H9 (cell line): ENCODE measurements at regions not wholly inside any gene's neighbourhood (a gene's known extent, or its start where the extent isn't known, plus 50 kb on each side); places are given as distances from the start of the nearest gene placed in this dataset.

Source experiments
- DNase-seq: peaks from one replicate; pipeline ENCODE4 v3.0.0-alpha.2; 2017
- H2AFZ ChIP-seq: one replicate; pipeline ENCODE4 v1.6.1; 2013; ENCODE audit warnings: mild to moderate bottlenecking, low read length, control low read depth, moderate library complexity
- H2AK5ac ChIP-seq: 2 replicates; pipeline ENCODE4 v1.6.1; 2013; ENCODE audit warnings: low read length, control low read depth, mixed read lengths; ENCODE audit not compliant: insufficient read length
- H2BK120ac ChIP-seq: one replicate; pipeline ENCODE4 v1.6.1; 2013; ENCODE audit warnings: low read depth, mild to moderate bottlenecking, low read length, control low read depth, inconsistent platforms; ENCODE audit not compliant: poor library complexity, severe bottlenecking
- H2BK12ac ChIP-seq: 2 replicates; pipeline ENCODE4 v1.6.1; 2013; ENCODE audit warnings: low read length, control low read depth, mixed read lengths, low read depth; ENCODE audit not compliant: insufficient read length
- H2BK15ac ChIP-seq: 2 replicates; pipeline ENCODE4 v1.6.1; 2013; ENCODE audit warnings: low read depth, low read length, control low read depth
- H2BK20ac ChIP-seq: one replicate; pipeline ENCODE4 v1.6.1; 2013; ENCODE audit warnings: low read depth, mild to moderate bottlenecking, low read length, control low read depth, inconsistent platforms; ENCODE audit not compliant: poor library complexity, severe bottlenecking
- H2BK5ac ChIP-seq: 2 replicates; pipeline ENCODE4 v1.6.1; 2013; ENCODE audit warnings: low read length, control low read depth, mixed read lengths; ENCODE audit not compliant: insufficient read length
- H3K14ac ChIP-seq: 2 replicates; pipeline ENCODE4 v1.6.1; 2013; ENCODE audit warnings: low read length, control low read depth; ENCODE audit not compliant: insufficient read depth
- H3K18ac ChIP-seq: 2 replicates; pipeline ENCODE4 v1.6.1; 2013; ENCODE audit warnings: low read depth, mild to moderate bottlenecking, mixed read lengths, low read length, control low read depth; ENCODE audit not compliant: insufficient read length
- H3K23ac ChIP-seq: 2 replicates; pipeline ENCODE4 v1.6.1; 2013; ENCODE audit warnings: low read length, control low read depth, mixed read lengths, low read depth; ENCODE audit not compliant: insufficient read length
- H3K23me2 ChIP-seq: 2 replicates; pipeline ENCODE4 v1.6.1; 2013; ENCODE audit warnings: low read depth, mild to moderate bottlenecking, mixed read lengths, low read length, control low read depth; ENCODE audit not compliant: insufficient read length, poor library complexity, severe bottlenecking
- H3K27ac ChIP-seq: 2 replicates; pipeline ENCODE4 v1.5.1; 2013; ENCODE audit warnings: low read length, control low read depth, mixed read lengths, low read depth; ENCODE audit not compliant: insufficient read length
- H3K27me3 ChIP-seq: 2 replicates; pipeline ENCODE4 v1.6.1; 2013; ENCODE audit warnings: low read length, control low read depth, inconsistent platforms; ENCODE audit not compliant: insufficient read depth
- H3K4ac ChIP-seq: 2 replicates; pipeline ENCODE4 v1.6.1; 2013; ENCODE audit warnings: low read depth, mild to moderate bottlenecking, control low read depth, inconsistent platforms, low read length, moderate library complexity
- H3K4me1 ChIP-seq: 2 replicates; pipeline ENCODE4 v1.6.1; 2013; ENCODE audit warnings: low read length, control low read depth, inconsistent platforms; ENCODE audit not compliant: insufficient read depth
- H3K4me2 ChIP-seq: 2 replicates; pipeline ENCODE4 v1.6.1; 2013; ENCODE audit warnings: low read length, control low read depth, mixed read lengths; ENCODE audit not compliant: insufficient read length, insufficient read depth
- H3K56ac ChIP-seq: 2 replicates; pipeline ENCODE4 v1.6.1; 2013; ENCODE audit warnings: low read depth, mild to moderate bottlenecking, mixed read lengths, low read length, control low read depth; ENCODE audit not compliant: insufficient read length
- H3K79me1 ChIP-seq: 2 replicates; pipeline ENCODE4 v1.6.1; 2013; ENCODE audit warnings: low read depth, mild to moderate bottlenecking, moderate library complexity, low read length, control low read depth, inconsistent platforms; ENCODE audit not compliant: insufficient read depth, poor library complexity, severe bottlenecking
- H3K79me2 ChIP-seq: 2 replicates; pipeline ENCODE4 v1.6.1; 2013; ENCODE audit warnings: low read length, control low read depth, inconsistent platforms; ENCODE audit not compliant: insufficient read depth
- H3K9ac ChIP-seq: 2 replicates; pipeline ENCODE4 v1.6.1; 2013; ENCODE audit warnings: low read length, control low read depth, mixed read lengths; ENCODE audit not compliant: insufficient read length; ENCODE audit errors: extremely low read depth
- H3K9me3 ChIP-seq: one replicate; pipeline ENCODE4 v1.6.1; 2013; ENCODE audit warnings: low read depth, low read length, inconsistent platforms; ENCODE audit not compliant: control insufficient read depth
- H3T11ph ChIP-seq: one replicate; pipeline ENCODE4 v1.6.1; 2013; ENCODE audit warnings: mild to moderate bottlenecking, low read length, control low read depth, inconsistent platforms
- H4K20me1 ChIP-seq: one replicate; pipeline ENCODE4 v1.6.1; 2013; ENCODE audit not compliant: control insufficient read depth, insufficient read length, insufficient read depth
- H4K5ac ChIP-seq: 2 replicates; pipeline ENCODE4 v1.6.1; 2013; ENCODE audit warnings: low read depth, mild to moderate bottlenecking, mixed read lengths, low read length, control low read depth; ENCODE audit not compliant: insufficient read length
- H4K8ac ChIP-seq: replicated peaks from 2 replicates; pipeline ENCODE4 v1.6.1; 2013; ENCODE audit warnings: low read length, control low read depth, mixed read lengths, low read depth; ENCODE audit not compliant: insufficient read length
- H4K91ac ChIP-seq: 2 replicates; pipeline ENCODE4 v1.6.1; 2013; ENCODE audit warnings: low read depth, mild to moderate bottlenecking, moderate library complexity, mixed read lengths, low read length, control low read depth; ENCODE audit not compliant: insufficient read length
- H3K27ac Mint-ChIP-seq, 3 experiments: 2 replicates in 2 of 3; 3 replicates in 1 of 3; pipeline ENCODE4 v1.8.0; 2020 to 2021; ENCODE audit warnings: mixed read lengths in 3 of 3, mild to moderate bottlenecking in 1 of 3, moderate library complexity in 1 of 3
- H3K27me3 Mint-ChIP-seq: 2 replicates; pipeline ENCODE4 v1.8.0; 2021; ENCODE audit warnings: low read depth, mild to moderate bottlenecking, moderate library complexity, mixed read lengths
- H3K36me3 Mint-ChIP-seq, 3 experiments: 2 replicates in 2 of 3; 3 replicates in 1 of 3; pipeline ENCODE4 v1.8.0; 2020 to 2021; ENCODE audit warnings: low read depth in 3 of 3, mixed read lengths in 3 of 3; ENCODE audit not compliant: insufficient read depth in 1 of 3
- H3K4me1 Mint-ChIP-seq, 2 experiments: 2 replicates each; pipeline ENCODE4 v1.8.0; 2020; ENCODE audit warnings: mixed read lengths in 2 of 2
- H3K4me3 Mint-ChIP-seq, 2 experiments: 2 replicates in 1 of 2; 3 replicates in 1 of 2; pipeline ENCODE4 v1.8.0; 2020 to 2021; ENCODE audit warnings: mild to moderate bottlenecking in 2 of 2, mixed read lengths in 2 of 2, moderate library complexity in 1 of 2
- H3K9me3 Mint-ChIP-seq, 2 experiments: 2 replicates in 1 of 2; 3 replicates in 1 of 2; pipeline ENCODE4 v1.8.0; 2020; ENCODE audit warnings: mild to moderate bottlenecking in 2 of 2, mixed read lengths in 2 of 2, moderate library complexity in 1 of 2
- WGBS: extraction: QIAGEN DNeasy Blood & Tissue Kit; methylation state at CpG from one replicate; pipeline ENCODE4 v1.1.7; 2013; ENCODE audit warnings: missing lambda C conversion rate, low lambda C conversion rate, mixed read lengths; ENCODE audit not compliant: insufficient read length; ENCODE audit errors: extremely low coverage; 5-methylcytosine and 5-hydroxymethylcytosine counted together
- TF ChIP-seq, protein P1 (sequence below): fragments of 200-600 bp; sonication (generic); conservative IDR thresholded peaks from 3 replicates; pipeline ENCODE4 v1.8.0; 2021; ENCODE audit warnings: antibody characterized with exemption, mild to moderate bottlenecking

DNA sequence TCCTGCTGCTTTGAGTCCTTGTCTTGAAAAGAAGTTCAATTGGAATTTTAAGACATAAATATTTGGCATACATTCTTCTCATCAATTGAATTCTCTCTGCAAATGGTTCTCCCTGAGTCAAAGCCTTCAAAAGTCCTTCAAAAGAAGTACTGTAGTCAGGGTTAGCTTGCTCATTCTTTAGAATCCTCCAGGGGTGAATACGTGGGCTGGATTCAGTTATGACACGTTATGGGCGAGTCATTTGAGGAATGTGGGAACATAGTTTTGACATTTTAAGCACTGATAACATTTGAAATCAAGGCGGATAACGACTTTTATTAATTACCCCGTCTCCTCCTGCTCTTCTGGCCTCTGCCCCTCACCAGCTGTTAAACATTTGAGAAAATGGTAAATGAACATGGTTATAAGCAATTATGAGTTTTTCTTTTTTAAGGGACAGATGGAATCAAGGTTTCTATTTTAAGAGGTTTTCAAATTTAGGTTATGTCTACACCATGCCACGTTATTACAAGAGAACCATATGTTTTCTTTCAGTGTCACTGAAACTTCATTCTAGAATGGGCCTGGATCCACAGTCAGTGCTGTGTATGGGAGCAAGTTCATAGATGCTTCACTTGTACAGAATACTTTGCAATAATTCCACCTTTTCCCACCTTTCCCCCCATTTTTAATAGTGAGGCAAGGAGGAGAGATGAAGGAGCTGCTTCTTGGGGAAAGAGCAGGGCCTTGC, 273.1 kb downstream of the TSN start:
- no peak overlapping the region for H2BK12ac ChIP-seq
- H3K36me3 Mint-ChIP-seq, result no peaks in the 10 kb centered on the region
- no peak overlapping the region for H2BK5ac ChIP-seq
- peaks cover 16 to 21% of the 10 kb centered on the region in 2 experiments for H3K4me1 Mint-ChIP-seq
- WGBS, result no CpG with 5 or more reads among the region's 7 CpGs
- H3K4me1 ChIP-seq, result peaks cover 5% of the 10 kb centered on the region; the same call in 1 of the 2 replicates
- no peak overlapping the region for H3K9ac ChIP-seq
- H2AFZ ChIP-seq, result no peak overlapping the region
- H3K18ac ChIP-seq, result no peak overlapping the region
- no peak overlapping the region for H2BK15ac ChIP-seq
- no peak overlapping the region for H3K27ac ChIP-seq
- H3K27me3 Mint-ChIP-seq, result peaks cover 5% of the 10 kb centered on the region
- no peaks in the 10 kb centered on the region for H3K79me1 ChIP-seq
- H4K20me1 ChIP-seq, result no peaks in the 10 kb centered on the region
- H3T11ph ChIP-seq, result no peak overlapping the region
- H2BK20ac ChIP-seq, result no peak overlapping the region
- H2BK120ac ChIP-seq, result no peak overlapping the region
- no peaks in the 10 kb centered on the region for H3K9me3 Mint-ChIP-seq
- H4K8ac ChIP-seq, result no peak overlapping the region
- H3K23ac ChIP-seq, result no peak overlapping the region
- H3K4ac ChIP-seq, result no peak overlapping the region
- H3K27ac Mint-ChIP-seq, result no peak overlapping the region
- no peak for DNase-seq
- H3K79me2 ChIP-seq, result no peaks in the 10 kb centered on the region
- no peak overlapping the region for H4K5ac ChIP-seq
- no peak overlapping the region for H4K91ac ChIP-seq
- H3K27me3 ChIP-seq, result no peaks in the 10 kb centered on the region
- no peaks in the 10 kb centered on the region for H3K23me2 ChIP-seq
- H3K9me3 ChIP-seq, result no peaks in the 10 kb centered on the region
- no peak overlapping the region for H3K14ac ChIP-seq
- H3K4me2 ChIP-seq, result no peak overlapping the region
- no peak overlapping the region for H3K56ac ChIP-seq
- no peak overlapping the region for H3K4me3 Mint-ChIP-seq
- TF ChIP-seq, protein P1, sequence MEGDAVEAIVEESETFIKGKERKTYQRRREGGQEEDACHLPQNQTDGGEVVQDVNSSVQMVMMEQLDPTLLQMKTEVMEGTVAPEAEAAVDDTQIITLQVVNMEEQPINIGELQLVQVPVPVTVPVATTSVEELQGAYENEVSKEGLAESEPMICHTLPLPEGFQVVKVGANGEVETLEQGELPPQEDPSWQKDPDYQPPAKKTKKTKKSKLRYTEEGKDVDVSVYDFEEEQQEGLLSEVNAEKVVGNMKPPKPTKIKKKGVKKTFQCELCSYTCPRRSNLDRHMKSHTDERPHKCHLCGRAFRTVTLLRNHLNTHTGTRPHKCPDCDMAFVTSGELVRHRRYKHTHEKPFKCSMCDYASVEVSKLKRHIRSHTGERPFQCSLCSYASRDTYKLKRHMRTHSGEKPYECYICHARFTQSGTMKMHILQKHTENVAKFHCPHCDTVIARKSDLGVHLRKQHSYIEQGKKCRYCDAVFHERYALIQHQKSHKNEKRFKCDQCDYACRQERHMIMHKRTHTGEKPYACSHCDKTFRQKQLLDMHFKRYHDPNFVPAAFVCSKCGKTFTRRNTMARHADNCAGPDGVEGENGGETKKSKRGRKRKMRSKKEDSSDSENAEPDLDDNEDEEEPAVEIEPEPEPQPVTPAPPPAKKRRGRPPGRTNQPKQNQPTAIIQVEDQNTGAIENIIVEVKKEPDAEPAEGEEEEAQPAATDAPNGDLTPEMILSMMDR, result no peak
- H2AK5ac ChIP-seq, result no peak overlapping the region
